GM10248 (cell line): ENCODE measurements at regions not wholly inside any gene's neighbourhood (a gene's known extent, or its start where the extent isn't known, plus 50 kb on each side); places are given as distances from the start of the nearest gene placed in this dataset.

Experiments
- CTCF ChIA-PET: fragments of 300-600 bp; sonication (Branson Sonifier 250); formaldehyde crosslinking; extraction: SDS; loops from one replicate; lab custom pipeline; 2021; ENCODE audit warnings: antibody characterized with exemption; lab: Yijun Ruan, JAX
- POLR2A ChIA-PET: fragments of 350-650 bp; sonication (Branson Sonifier 250); formaldehyde crosslinking; extraction: SDS; loops from one replicate; lab custom pipeline; 2020; ENCODE audit warnings: antibody characterized with exemption; lab: Yijun Ruan, JAX
- DNase-seq: peaks from one replicate; pipeline ENCODE4 v3.0.0; 2012; ENCODE audit errors: extremely low spot score
- CTCF ChIP-seq: IDR thresholded peaks from 2 replicates; pipeline ENCODE4 v1.5.1; 2012; ENCODE audit warnings: mild to moderate bottlenecking, low read depth; ENCODE audit errors: extremely low read depth, missing control alignments, control extremely low read depth

- no peak for DNase-seq
- CTCF ChIA-PET, result interaction anchor here (1.3 to 2.2 kb wide), 4 partner anchors 9 to 19 kb away, joined by 3 to 7 read pairs (median 5); no protein-coding TSS in a partner anchor
- POLR2A ChIA-PET, result no interaction called here
- TF ChIP-seq CTCF, result no peak
These were observed 149.1 kb downstream of the EDN1 start for GRCh38 chr6:12439296-12439695.

GRCh38 chr6:12440981-12441380, 150.8 kb downstream of the EDN1 start:
- DNase-seq, result no peak
- no peak for TF ChIP-seq CTCF
- ChIA-PET CTCF (no interaction called here), POLR2A (no interaction called here)

DNA sequence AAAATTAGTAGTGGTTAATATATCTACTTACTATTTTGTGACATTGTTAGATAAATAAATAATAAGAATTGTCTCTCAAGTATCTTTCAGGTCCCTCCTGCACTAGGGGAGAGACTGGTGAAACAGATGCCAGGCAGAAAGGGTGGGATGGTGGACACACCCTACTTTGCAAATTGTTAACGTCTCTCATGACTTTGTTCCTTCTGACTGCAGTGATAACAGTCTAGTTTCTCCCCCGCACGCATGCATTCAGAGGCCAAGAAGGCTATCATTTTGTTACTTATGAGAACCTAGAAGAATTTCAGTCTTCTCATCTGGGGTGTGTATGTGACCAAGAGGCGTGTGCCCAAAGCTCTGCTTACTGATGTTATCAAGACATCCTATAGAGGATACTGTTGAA, 152.3 kb downstream of the EDN1 start:
- no peak for DNase-seq
- ChIA-PET POLR2A (no interaction called here), CTCF (interaction anchor here (1.6 kb wide), 1 partner anchor 152 kb away, joined by 3 read pairs; the partner anchor contains the start of gene EDN1)
- no peak for TF ChIP-seq CTCF

DNA sequence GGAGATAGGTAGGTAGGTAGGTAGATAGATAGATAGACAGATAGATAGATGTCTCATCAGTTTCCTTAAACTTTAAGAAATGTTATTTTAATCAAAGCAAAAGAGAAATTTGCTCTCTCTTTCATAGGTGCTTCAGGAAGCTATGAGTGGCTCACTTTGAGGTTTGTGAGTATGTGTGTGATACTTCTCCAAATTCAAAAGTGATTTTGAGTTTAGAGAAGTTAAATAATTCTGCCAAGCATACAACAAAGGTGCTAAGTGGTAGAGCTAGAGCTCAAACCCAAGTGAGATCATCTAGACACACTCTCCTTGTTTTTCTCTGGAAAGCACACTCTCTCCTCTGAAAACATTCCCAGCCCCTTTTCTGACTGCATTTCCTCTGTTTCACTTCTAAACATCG, 156.2 kb downstream of the EDN1 start:
- ChIA-PET CTCF (no interaction called here), POLR2A (no interaction called here)
- no peak for DNase-seq
- TF ChIP-seq CTCF, result no peak

- ChIA-PET CTCF (no interaction called here), POLR2A (no interaction called here)
- TF ChIP-seq CTCF, result no peak
- no peak for DNase-seq
These were observed 159.3 kb downstream of the EDN1 start for GRCh38 chr6:12449447-12449846.

DNA sequence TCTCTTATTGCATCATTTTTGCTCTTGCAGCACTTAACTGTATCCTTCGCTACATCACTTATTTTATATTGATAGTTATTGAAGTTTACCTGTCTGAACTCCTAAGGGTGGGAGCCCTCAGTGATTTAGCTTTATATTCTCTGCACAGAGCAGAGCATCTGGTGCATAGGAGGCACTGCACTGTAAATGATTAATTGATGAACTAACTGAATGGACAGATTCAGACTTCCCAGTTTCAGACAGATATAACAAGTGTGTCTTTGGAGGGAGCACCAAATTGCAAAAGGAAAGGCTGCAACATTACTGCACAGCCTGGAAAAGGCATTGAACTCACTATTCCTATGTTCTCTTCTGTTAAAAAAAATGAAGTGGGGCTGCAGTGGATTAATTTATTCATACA, 160.3 kb downstream of the EDN1 start:
- ChIA-PET CTCF (no interaction called here), POLR2A (no interaction called here)
- no peak for TF ChIP-seq CTCF
- no peak for DNase-seq

GRCh38 chr6:12456343-12456742, 166.2 kb downstream of the EDN1 start:
- ChIA-PET CTCF (no interaction called here), POLR2A (no interaction called here)
- TF ChIP-seq CTCF, result no peak
- no peak for DNase-seq
